HCT116 (cell line): ENCODE measurements at regions not wholly inside any gene's neighbourhood (a gene's known extent, or its start where the extent isn't known, plus 50 kb on each side); places are given as distances from the start of the nearest gene placed in this dataset.

Experiments used
- CTCF ChIP-seq, 3 experiments: fragments of 200-600 bp in 1 of 3; sonication (generic) in 1 of 3; IDR thresholded peaks in 2 of 3; conservative IDR thresholded peaks in 1 of 3; 2 replicates each; pipeline ENCODE4 v1.5.1; 2012 to 2017; ENCODE audit warnings: low read depth in 2 of 3, low read length in 2 of 3, antibody characterized with exemption in 1 of 3, borderline replicate concordance in 1 of 3, control low read depth in 1 of 3, mild to moderate bottlenecking in 1 of 3, mixed read lengths in 1 of 3, mixed run types in 1 of 3, moderate library complexity in 1 of 3; ENCODE audit not compliant: insufficient read depth in 1 of 3
- EZH2 ChIP-seq: fragments of 200-600 bp; sonication (generic); IDR thresholded peaks from 2 replicates; pipeline ENCODE4 v1.6.1; 2017; ENCODE audit warnings: antibody characterized with exemption, mixed run types
- POLR2A ChIP-seq: IDR thresholded peaks from 2 replicates; pipeline ENCODE4 v1.7.0; 2011; ENCODE audit warnings: borderline replicate concordance; ENCODE audit not compliant: insufficient read depth, insufficient read length; ENCODE audit errors: extremely low read depth
- POLR2AphosphoS5 ChIP-seq: IDR thresholded peaks from 2 replicates; pipeline ENCODE4 v1.6.1; 2011; ENCODE audit warnings: mild to moderate bottlenecking, low read depth, low read length, moderate library complexity
- REST ChIP-seq: IDR thresholded peaks from 2 replicates; pipeline ENCODE4 v1.6.1; 2012; ENCODE audit warnings: low read depth
- SIN3A ChIP-seq: IDR thresholded peaks from 2 replicates; pipeline ENCODE4 v1.6.1; 2012; ENCODE audit warnings: low read depth
- SRF ChIP-seq: IDR thresholded peaks from 2 replicates; pipeline ENCODE4 v1.6.1; 2012; ENCODE audit warnings: low read depth

DNA sequence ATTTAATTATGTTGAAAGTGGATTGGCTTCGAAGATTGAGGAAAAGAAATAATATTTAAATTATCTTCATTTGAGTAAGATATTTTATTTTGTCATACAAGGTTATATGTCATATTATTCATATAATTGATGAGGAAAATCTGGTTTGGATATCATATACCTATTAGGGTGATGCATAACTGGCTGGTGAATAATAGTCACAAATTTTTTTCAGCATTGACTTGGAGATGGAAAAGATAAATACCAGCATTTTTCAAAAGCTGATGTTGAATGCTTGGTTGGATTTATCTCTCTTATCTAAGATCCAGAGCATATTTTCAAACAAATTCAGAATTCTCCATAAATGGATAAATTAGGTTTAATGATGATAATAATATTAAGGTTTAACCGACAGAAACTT is 93.5 kb upstream of the SLIT2 start:
- TF ChIP-seq SRF (no peak), REST (no peak), POLR2A (no peak), CTCF (IDR thresholded peaks at IDR 0.05 in 2 of 3, conservative IDR thresholded peaks at IDR 0.05 in 1 of 3; ENCODE audit: borderline replicate concordance in 1 of 3, insufficient read depth in 1 of 3, low read depth in 2 of 3, low read length in 2 of 3) (no peak), SIN3A (no peak), POLR2AphosphoS5 (no peak), EZH2 (no peak)
